Stimulated activated CD8-positive, alpha-beta memory T cell treated with anti-CD3 and anti-CD28 coated beads, Interleukin-7, amount 100 ng/mL, for 48 hours (primary cell): ENCODE measurements at regions not wholly inside any gene's neighbourhood (a gene's known extent, or its start where the extent isn't known, plus 50 kb on each side); places are given as distances from the start of the nearest gene placed in this dataset.
A peak's percentile ranks its signal among the peaks of the same experiment; 100 is the strongest.
"Not testable (repeated sequence)": the region's sequence is repeated elsewhere in the genome, so short reads cannot be mapped to it uniquely, and the experiment has no call there.

Experiments used
- DNase-seq, 2 donors: peaks; one replicate each; pipeline ENCODE4 v3.0.0-alpha.2; 2020; ENCODE audit warnings: low read depth in 1 of 2; ENCODE audit errors: extremely low read depth in 1 of 2

- no peak for DNase-seq
Observed at GRCh38 chr12:125304029-125304428, 238.8 kb downstream of the AACS start.

- no peak for DNase-seq
Observed at GRCh38 chr12:125305231-125305630, 240.0 kb downstream of the AACS start.

GRCh38 chr12:125310461-125310860, 245.2 kb downstream of the AACS start:
- no peak for DNase-seq

- no peak for DNase-seq
Observed at GRCh38 chr12:125311050-125311449, 245.8 kb downstream of the AACS start.

- no peak for DNase-seq
Observed at GRCh38 chr12:125312471-125312870, 247.2 kb downstream of the AACS start.

- DNase-seq, result no peak
Observed at GRCh38 chr12:125314051-125314755, 249.0 kb downstream of the AACS start.

GRCh38 chr12:125315771-125316170, 250.5 kb downstream of the AACS start:
- no peak for DNase-seq

GRCh38 chr12:125320177-125320576, 254.9 kb downstream of the AACS start:
- DNase-seq, result no peak

- DNase-seq, result no peak
Observed at GRCh38 chr12:125324861-125325490, 259.7 kb downstream of the AACS start.

- no peak for DNase-seq
Observed at GRCh38 chr12:125329239-125330102, 264.2 kb downstream of the AACS start.

GRCh38 chr12:125330645-125331341, 265.6 kb downstream of the AACS start:
- peak; percentile 18 to 28 for DNase-seq

- no peak for DNase-seq
Observed at GRCh38 chr12:125331342-125332052, 266.3 kb downstream of the AACS start.

- no peak for DNase-seq
Observed at GRCh38 chr12:125332900-125333299, 267.7 kb downstream of the AACS start.

GRCh38 chr12:125336246-125336645, 271.0 kb downstream of the AACS start:
- DNase-seq, result no peak

- DNase-seq, result no peak
Observed at GRCh38 chr12:125340791-125341190, 275.6 kb downstream of the AACS start.

GRCh38 chr12:125341422-125341821, 276.2 kb downstream of the AACS start:
- no peak for DNase-seq

GRCh38 chr12:125343649-125344048, 278.4 kb downstream of the AACS start:
- no peak for DNase-seq

- no peak for DNase-seq
Observed at GRCh38 chr12:125346362-125346761, 281.1 kb downstream of the AACS start.

GRCh38 chr12:125351788-125352187, 286.6 kb downstream of the AACS start:
- no peak for DNase-seq

- not testable (repeated sequence) for DNase-seq
Observed at GRCh38 chr12:125353002-125353401, 287.8 kb downstream of the AACS start.
